Gastroesophageal sphincter (tissue), 3 donors: ENCODE measurements at regions not wholly inside any gene's neighbourhood (a gene's known extent, or its start where the extent isn't known, plus 50 kb on each side); places are given as distances from the start of the nearest gene placed in this dataset.

Experiments
- CTCF ChIP-seq, 4 experiments: fragments of 200-600 bp in 2 of 4; fragments of 450-650 bp in 2 of 4; sonication (generic) in 1 of 4; IDR thresholded peaks; one replicate each; pipeline ENCODE4 v1.5.1; 2017 to 2019; ENCODE audit warnings: antibody characterized with exemption in 4 of 4, mild to moderate bottlenecking in 2 of 4, moderate library complexity in 2 of 4
- EP300 ChIP-seq: sonication (generic); formaldehyde crosslinking; IDR thresholded peaks from one replicate; pipeline ENCODE4 v1.6.1; 2017; ENCODE audit warnings: antibody characterized with exemption, mild to moderate bottlenecking
- POLR2A ChIP-seq, 2 donors: fragments of 450-650 bp; IDR thresholded peaks; one replicate each; pipeline ENCODE4 v1.6.1; 2017; ENCODE audit warnings: antibody characterized with exemption in 2 of 2, mild to moderate bottlenecking in 2 of 2, moderate library complexity in 1 of 2
- POLR2AphosphoS5 ChIP-seq: sonication (generic); formaldehyde crosslinking; IDR thresholded peaks from one replicate; pipeline ENCODE4 v1.6.1; 2017; ENCODE audit warnings: antibody characterized with exemption

GRCh38 chr6:8829796-8830195 is 394.5 kb upstream of the SLC35B3 start:
- no peak for TF ChIP-seq POLR2AphosphoS5
- TF ChIP-seq CTCF (IDR thresholded peaks at IDR 0.05), result no peak
- no peak for TF ChIP-seq POLR2A (IDR thresholded peaks at IDR 0.05)
- TF ChIP-seq EP300, result no peak
